Colonic mucosa (tissue), 4 donors: ENCODE measurements at regions not wholly inside any gene's neighbourhood (a gene's known extent, or its start where the extent isn't known, plus 50 kb on each side); places are given as distances from the start of the nearest gene placed in this dataset.
"Not testable (repeated sequence)": the region's sequence is repeated elsewhere in the genome, so short reads cannot be mapped to it uniquely, and the experiment has no call there.

Experiments
- DNase-seq: peaks from one replicate; pipeline ENCODE4 v3.0.0-alpha.2; 2020
- H3K27ac ChIP-seq: fragments of 200-600 bp; one replicate; pipeline ENCODE4 v1.8.0; 2021
- H3K27me3 ChIP-seq: fragments of 200-600 bp; one replicate; pipeline ENCODE4 v1.8.0; 2021
- H3K36me3 ChIP-seq: fragments of 200-600 bp; one replicate; pipeline ENCODE4 v1.8.0; 2021
- H3K4me1 ChIP-seq: fragments of 200-600 bp; one replicate; pipeline ENCODE4 v1.8.0; 2021; ENCODE audit warnings: mild to moderate bottlenecking
- H3K4me3 ChIP-seq: fragments of 200-600 bp; one replicate; pipeline ENCODE4 v1.8.0; 2021
- H3K9ac ChIP-seq, 2 donors: one replicate each; pipeline ENCODE4 v1.7.0; 2013; ENCODE audit warnings: control low read depth in 2 of 2, low read depth in 2 of 2, low read length in 2 of 2
- H3K9me3 ChIP-seq: fragments of 200-600 bp; one replicate; pipeline ENCODE4 v1.8.0; 2021
- intact Hi-C: fragments of 100-400 bp; cut with DNase I; formaldehyde crosslinking; loops from one replicate; pipeline ENCODE4 v1.14.1; 2022
- TF ChIP-seq, protein P1 (sequence below): fragments of 200-600 bp; IDR thresholded peaks from one replicate; pipeline ENCODE4 v1.8.0; 2022; ENCODE audit warnings: antibody characterized with exemption, mild to moderate bottlenecking
- donor health status: healthy.
- donor health status: DM: no; HTN: no; CAD: no.
- donor health status: DM: no; HTN: no; CAD: no.

- H3K9me3 ChIP-seq: no peaks in the 10 kb centered on the region
- no peaks in the 10 kb centered on the region for H3K36me3 ChIP-seq
- TF ChIP-seq, protein P1, sequence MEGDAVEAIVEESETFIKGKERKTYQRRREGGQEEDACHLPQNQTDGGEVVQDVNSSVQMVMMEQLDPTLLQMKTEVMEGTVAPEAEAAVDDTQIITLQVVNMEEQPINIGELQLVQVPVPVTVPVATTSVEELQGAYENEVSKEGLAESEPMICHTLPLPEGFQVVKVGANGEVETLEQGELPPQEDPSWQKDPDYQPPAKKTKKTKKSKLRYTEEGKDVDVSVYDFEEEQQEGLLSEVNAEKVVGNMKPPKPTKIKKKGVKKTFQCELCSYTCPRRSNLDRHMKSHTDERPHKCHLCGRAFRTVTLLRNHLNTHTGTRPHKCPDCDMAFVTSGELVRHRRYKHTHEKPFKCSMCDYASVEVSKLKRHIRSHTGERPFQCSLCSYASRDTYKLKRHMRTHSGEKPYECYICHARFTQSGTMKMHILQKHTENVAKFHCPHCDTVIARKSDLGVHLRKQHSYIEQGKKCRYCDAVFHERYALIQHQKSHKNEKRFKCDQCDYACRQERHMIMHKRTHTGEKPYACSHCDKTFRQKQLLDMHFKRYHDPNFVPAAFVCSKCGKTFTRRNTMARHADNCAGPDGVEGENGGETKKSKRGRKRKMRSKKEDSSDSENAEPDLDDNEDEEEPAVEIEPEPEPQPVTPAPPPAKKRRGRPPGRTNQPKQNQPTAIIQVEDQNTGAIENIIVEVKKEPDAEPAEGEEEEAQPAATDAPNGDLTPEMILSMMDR: no peak
- no peaks in the 10 kb centered on the region for H3K4me1 ChIP-seq
- DNase-seq: no peak
- H3K27ac ChIP-seq: no peak overlapping the region
- intact Hi-C loops: no loop called here
- no peak overlapping the region for H3K9ac ChIP-seq
- no peak overlapping the region for H3K4me3 ChIP-seq
- no peaks in the 10 kb centered on the region for H3K27me3 ChIP-seq
Measured at GRCh38 chr2:39872748-39873147, 93.7 kb upstream of the THUMPD2 start.

GRCh38 chr2:39871291-39871761, 92.3 kb upstream of the THUMPD2 start:
- Histone ChIP-seq H3K4me1 (no peaks in the 10 kb centered on the region), H3K9me3 (no peaks in the 10 kb centered on the region), H3K4me3 (no peak overlapping the region), H3K27ac (no peak overlapping the region), H3K27me3 (no peaks in the 10 kb centered on the region), H3K36me3 (no peaks in the 10 kb centered on the region), H3K9ac (no peak overlapping the region)
- TF ChIP-seq, protein P1: no peak
- intact Hi-C loops: no loop called here
- no peak for DNase-seq

DNA sequence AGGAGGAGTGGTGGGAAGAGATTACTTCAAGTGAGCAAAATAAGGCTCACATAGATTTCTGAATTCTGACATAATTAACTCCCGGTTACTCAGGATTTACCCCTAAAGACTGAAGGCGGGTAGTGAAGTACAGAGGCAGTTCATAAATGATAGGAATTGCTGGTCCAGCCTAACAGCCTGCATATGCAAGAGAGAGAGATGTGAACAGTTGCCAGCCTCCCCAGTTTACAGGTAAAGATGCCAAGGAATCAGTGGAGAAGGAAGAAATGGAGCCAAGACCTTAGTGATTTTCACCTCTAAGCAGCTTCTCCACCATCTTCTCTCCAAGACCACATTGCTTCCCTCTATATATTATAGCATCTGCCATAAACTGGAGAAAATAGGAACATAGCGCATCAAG, 91.8 kb upstream of the THUMPD2 start:
- Histone ChIP-seq H3K9ac (no peak overlapping the region), H3K4me1 (no peaks in the 10 kb centered on the region), H3K4me3 (no peak overlapping the region), H3K9me3 (no peaks in the 10 kb centered on the region), H3K27ac (no peak overlapping the region), H3K27me3 (no peaks in the 10 kb centered on the region), H3K36me3 (no peaks in the 10 kb centered on the region)
- TF ChIP-seq, protein P1: no peak
- intact Hi-C loops: no loop called here
- no peak for DNase-seq

GRCh38 chr2:39867268-39867667, 88.2 kb upstream of the THUMPD2 start:
- no peaks in the 10 kb centered on the region for H3K4me1 ChIP-seq
- H3K4me3 ChIP-seq: no peak overlapping the region
- intact Hi-C loops: no loop called here
- DNase-seq: no peak
- no peaks in the 10 kb centered on the region for H3K27me3 ChIP-seq
- TF ChIP-seq, protein P1: no peak
- no peak overlapping the region for H3K9ac ChIP-seq
- no peaks in the 10 kb centered on the region for H3K9me3 ChIP-seq
- H3K36me3 ChIP-seq: no peaks in the 10 kb centered on the region
- no peak overlapping the region for H3K27ac ChIP-seq

DNA sequence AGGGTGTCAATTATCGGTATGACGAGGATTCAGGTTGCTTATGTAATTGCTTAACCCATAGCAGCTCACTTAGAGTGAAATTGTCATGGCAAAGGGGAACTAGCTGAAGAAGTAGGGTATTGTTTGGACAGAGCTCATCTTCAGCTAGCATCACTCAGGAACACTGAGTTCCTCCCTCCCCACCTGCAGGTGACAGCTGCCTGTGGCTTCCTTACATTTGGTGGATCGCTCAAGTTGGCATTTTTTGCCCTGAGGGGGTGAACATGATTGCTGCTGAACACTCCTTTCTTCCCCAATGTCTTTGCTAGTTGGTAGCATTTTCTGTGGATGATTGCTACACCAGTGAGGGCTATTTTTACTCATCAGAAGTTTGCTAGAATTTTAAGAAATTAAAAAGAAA, 86.7 kb upstream of the THUMPD2 start:
- no peaks in the 10 kb centered on the region for H3K27me3 ChIP-seq
- H3K27ac ChIP-seq: no peak overlapping the region
- H3K36me3 ChIP-seq: no peaks in the 10 kb centered on the region
- no peak for DNase-seq
- no peak overlapping the region for H3K9ac ChIP-seq
- TF ChIP-seq, protein P1: no peak
- intact Hi-C loops: no loop called here
- no peaks in the 10 kb centered on the region for H3K4me1 ChIP-seq
- no peaks in the 10 kb centered on the region for H3K9me3 ChIP-seq
- H3K4me3 ChIP-seq: no peak overlapping the region

DNA sequence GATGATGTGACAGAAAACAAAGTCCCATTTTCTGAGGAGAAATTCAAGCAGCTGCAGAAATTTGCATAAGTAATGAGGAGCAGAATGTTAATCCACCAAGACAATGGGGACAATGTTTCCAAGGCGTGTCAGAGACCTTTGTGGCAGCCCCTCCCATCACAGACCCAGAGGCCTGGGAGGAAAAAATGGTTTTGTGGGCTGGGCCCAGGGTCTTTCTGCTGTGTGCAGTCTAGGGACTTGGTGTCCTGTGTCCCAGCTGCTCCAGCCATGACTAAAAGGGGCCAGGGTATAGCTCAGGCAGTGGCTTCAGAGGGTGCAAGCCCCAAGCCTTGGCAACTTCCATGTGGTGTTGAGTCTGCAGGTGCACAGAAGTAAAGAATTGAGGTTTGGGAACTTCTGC, 84.6 kb upstream of the THUMPD2 start:
- H3K36me3 ChIP-seq, H3K4me1 ChIP-seq, H3K9me3 ChIP-seq, H3K27me3 ChIP-seq, H3K9ac ChIP-seq, DNase-seq, intact Hi-C loops, H3K27ac ChIP-seq, H3K4me3 ChIP-seq: not testable (repeated sequence)
